OCI-LY1 (cell line): ENCODE measurements at regions not wholly inside any gene's neighbourhood (a gene's known extent, or its start where the extent isn't known, plus 50 kb on each side); places are given as distances from the start of the nearest gene placed in this dataset.

ENCODE experiments used
- H2AFZ ChIP-seq: fragments of 200-600 bp; sonication (generic), shearing (Covaris generic); 2 replicates; pipeline ENCODE4 v1.6.0; 2014; ENCODE audit warnings: antibody characterized with exemption, mild to moderate bottlenecking, low read length
- H3F3A ChIP-seq: fragments of 200-600 bp; sonication (generic), shearing (Covaris generic); 2 replicates; pipeline ENCODE4 v1.6.0; 2014; ENCODE audit warnings: mild to moderate bottlenecking, antibody characterized with exemption, low read length, moderate library complexity; ENCODE audit not compliant: insufficient read depth
- H3K27ac ChIP-seq: fragments of 200-600 bp; sonication (generic); 2 replicates; pipeline ENCODE4 v1.5.1; 2014; ENCODE audit warnings: low read length, mixed run types, mild to moderate bottlenecking, low read depth; ENCODE audit not compliant: poor library complexity, severe bottlenecking
- H3K27me3 ChIP-seq: fragments of 200-600 bp; sonication (generic); 2 replicates; pipeline ENCODE4 v1.6.0; 2014; ENCODE audit warnings: antibody characterized with exemption, mild to moderate bottlenecking, low read length, moderate library complexity; ENCODE audit not compliant: insufficient read depth
- H3K36me3 ChIP-seq: fragments of 200-600 bp; sonication (generic); 2 replicates; pipeline ENCODE4 v1.6.1; 2014; ENCODE audit warnings: mild to moderate bottlenecking, antibody characterized with exemption, low read length, moderate library complexity, mixed read lengths; ENCODE audit not compliant: insufficient read depth
- H3K4me1 ChIP-seq: fragments of 200-600 bp; sonication (generic); 2 replicates; pipeline ENCODE4 v1.5.1; 2014; ENCODE audit warnings: mild to moderate bottlenecking, low read length, moderate library complexity; ENCODE audit not compliant: insufficient read depth, severe bottlenecking
- H3K4me2 ChIP-seq: fragments of 200-600 bp; sonication (generic), shearing (Covaris generic); 2 replicates; pipeline ENCODE4 v1.6.1; 2014; ENCODE audit warnings: low read length
- H3K4me3 ChIP-seq: fragments of 200-600 bp; sonication (generic); 2 replicates; pipeline ENCODE4 v1.5.1; 2014; ENCODE audit warnings: low read length, low read depth, mild to moderate bottlenecking, mixed read lengths; ENCODE audit not compliant: poor library complexity, severe bottlenecking
- H3K79me2 ChIP-seq: fragments of 200-600 bp; shearing (Covaris generic); 2 replicates; pipeline ENCODE4 v1.6.1; 2016; ENCODE audit warnings: mixed run types, low read length, mixed read lengths; ENCODE audit not compliant: insufficient read depth
- H3K9ac ChIP-seq: fragments of 200-600 bp; sonication (generic), shearing (Covaris generic); 2 replicates; pipeline ENCODE4 v1.6.1; 2014; ENCODE audit warnings: mild to moderate bottlenecking, low read length, mixed read lengths
- H3K9me2 ChIP-seq: fragments of 200-600 bp; sonication (generic), shearing (Covaris generic); 2 replicates; pipeline ENCODE4 v1.6.1; 2014; ENCODE audit warnings: low read depth, mild to moderate bottlenecking, low read length, mixed read lengths
- H3K9me3 ChIP-seq: fragments of 200-600 bp; shearing (Covaris generic); 2 replicates; pipeline ENCODE4 v1.6.1; 2014; ENCODE audit warnings: low read length, mixed read lengths
- H4K20me1 ChIP-seq: fragments of 200-600 bp; sonication (generic), shearing (Covaris generic); 2 replicates; pipeline ENCODE4 v1.6.0; 2016; ENCODE audit warnings: mild to moderate bottlenecking, low read length; ENCODE audit not compliant: insufficient read depth
- CTCF ChIP-seq: fragments of 200-600 bp; sonication (generic), shearing (Covaris generic); IDR thresholded peaks from 2 replicates; pipeline ENCODE4 v1.5.1; 2017; ENCODE audit warnings: mild to moderate bottlenecking, antibody characterized with exemption, low read length, moderate library complexity, mixed read lengths
- EZH2 ChIP-seq: fragments of 200-600 bp; sonication (generic), shearing (Covaris generic); IDR thresholded peaks from 2 replicates; pipeline ENCODE4 v1.8.0; 2017; ENCODE audit warnings: borderline replicate concordance, mixed run types, mild to moderate bottlenecking, antibody characterized with exemption, low read length, moderate library complexity, mixed read lengths

GRCh38 chr3:187849016-187849654 lies 103.9 kb upstream of the BCL6 start:
- H3K4me2 ChIP-seq = no peak overlapping the region
- H3K79me2 ChIP-seq = no peaks in the 10 kb centered on the region
- H3K27ac ChIP-seq = no peak overlapping the region
- no peaks in the 10 kb centered on the region for H4K20me1 ChIP-seq
- no peak overlapping the region for H2AFZ ChIP-seq
- no peaks in the 10 kb centered on the region for H3K9me2 ChIP-seq
- peaks cover 21% of the 10 kb centered on the region for H3K9me3 ChIP-seq
- no peaks in the 10 kb centered on the region; the same call in 1 of the 2 replicates for H3K36me3 ChIP-seq
- H3K9ac ChIP-seq = no peak overlapping the region
- H3K4me3 ChIP-seq = no peak overlapping the region
- no peaks in the 10 kb centered on the region for H3F3A ChIP-seq
- no peaks in the 10 kb centered on the region for H3K27me3 ChIP-seq
- TF ChIP-seq EZH2 = no peak
- no peak for TF ChIP-seq CTCF
- H3K4me1 ChIP-seq = no peaks in the 10 kb centered on the region

DNA sequence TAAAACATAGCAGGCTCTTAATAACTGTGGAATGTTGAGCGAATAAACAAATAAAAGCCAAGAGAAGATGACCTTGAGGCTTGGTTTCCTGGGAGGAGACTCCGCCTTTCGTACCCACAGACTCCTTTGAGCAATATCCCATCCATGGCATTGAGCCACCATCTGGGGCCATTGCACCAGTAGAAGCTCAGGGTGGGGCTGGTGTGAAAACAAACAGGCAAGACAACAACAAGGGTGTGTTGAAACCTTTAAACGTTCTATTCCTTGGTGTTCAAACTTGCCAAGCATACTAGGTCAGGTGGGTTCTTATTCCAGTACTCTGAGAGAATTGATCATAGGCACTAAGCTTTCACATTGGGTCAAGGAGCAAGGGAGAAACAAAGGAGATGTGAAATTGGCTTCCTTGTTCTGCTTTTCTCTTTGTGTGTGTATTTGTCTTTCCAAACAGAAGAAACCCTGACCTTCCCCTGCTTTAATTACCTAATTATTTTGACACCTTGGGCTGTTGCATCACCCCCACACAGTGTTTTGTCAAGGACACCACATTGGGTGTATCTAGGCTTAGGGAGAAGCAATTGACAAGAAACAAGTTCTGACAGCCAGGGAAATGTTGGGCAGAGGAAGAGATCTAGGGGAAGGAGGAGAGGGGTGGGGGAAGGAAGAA lies 105.1 kb upstream of the BCL6 start:
- no peaks in the 10 kb centered on the region for H3K27me3 ChIP-seq
- no peak overlapping the region for H3K27ac ChIP-seq
- no peaks in the 10 kb centered on the region; the same call in 1 of the 2 replicates for H3K36me3 ChIP-seq
- no peak overlapping the region for H3K9ac ChIP-seq
- H3K4me2 ChIP-seq = no peak overlapping the region
- no peaks in the 10 kb centered on the region for H3K9me2 ChIP-seq
- H4K20me1 ChIP-seq = no peaks in the 10 kb centered on the region
- no peaks in the 10 kb centered on the region for H3K79me2 ChIP-seq
- no peaks in the 10 kb centered on the region for H3F3A ChIP-seq
- TF ChIP-seq EZH2 (no peak), CTCF (no peak)
- H2AFZ ChIP-seq = no peak overlapping the region
- peaks cover 21% of the 10 kb centered on the region for H3K9me3 ChIP-seq
- no peak overlapping the region for H3K4me3 ChIP-seq
- no peaks in the 10 kb centered on the region for H3K4me1 ChIP-seq

- no peaks in the 10 kb centered on the region for H3K9me2 ChIP-seq
- H3K36me3 ChIP-seq = no peaks in the 10 kb centered on the region; the same call in 1 of the 2 replicates
- H3K27ac ChIP-seq = no peak overlapping the region
- no peak overlapping the region for H3K9ac ChIP-seq
- no peaks in the 10 kb centered on the region for H3F3A ChIP-seq
- H2AFZ ChIP-seq = no peak overlapping the region
- no peaks in the 10 kb centered on the region for H3K79me2 ChIP-seq
- H3K4me1 ChIP-seq = no peaks in the 10 kb centered on the region
- H4K20me1 ChIP-seq = no peaks in the 10 kb centered on the region
- no peak overlapping the region for H3K4me2 ChIP-seq
- TF ChIP-seq CTCF = no peak
- no peak for TF ChIP-seq EZH2
- H3K27me3 ChIP-seq = no peaks in the 10 kb centered on the region
- H3K9me3 ChIP-seq = peaks cover 21% of the 10 kb centered on the region
- H3K4me3 ChIP-seq = no peak overlapping the region
These were observed 107.8 kb upstream of the BCL6 start for GRCh38 chr3:187852842-187853730.
